AG10803 (cell line): ENCODE measurements at regions not wholly inside any gene's neighbourhood (a gene's known extent, or its start where the extent isn't known, plus 50 kb on each side); places are given as distances from the start of the nearest gene placed in this dataset.

ENCODE experiments used
- DNase-seq: peaks from one replicate; pipeline ENCODE4 v3.0.0; 2010; ENCODE audit warnings: low read depth
- H3K4me3 ChIP-seq: 2 replicates; pipeline ENCODE4 v1.5.1; 2011; ENCODE audit warnings: mild to moderate bottlenecking, low read length, control low read depth
- TF ChIP-seq, protein P1 (sequence below): conservative IDR thresholded peaks from 2 replicates; pipeline ENCODE4 v1.5.1; 2011; ENCODE audit warnings: mild to moderate bottlenecking, low read length, control low read depth, inconsistent platforms

DNA sequence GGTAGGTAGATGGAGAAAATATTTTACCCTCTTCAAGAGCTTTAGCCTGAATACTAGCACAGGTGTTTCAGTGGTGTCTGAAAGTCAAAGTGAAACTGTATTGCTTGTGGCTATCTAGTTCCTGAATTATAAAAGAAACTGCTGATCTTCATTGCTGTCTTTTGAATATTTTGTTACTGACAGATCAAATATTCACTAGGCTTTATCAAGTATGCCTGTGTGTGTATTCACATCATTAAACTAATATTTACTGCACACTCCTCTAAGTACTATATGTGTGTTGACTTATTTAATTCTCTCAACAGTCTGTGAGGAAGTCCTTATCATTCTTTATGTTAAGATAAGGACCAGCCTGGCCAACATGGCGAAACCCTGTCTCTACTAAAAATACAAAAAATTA is 139.6 kb downstream of the SOCS6 start:
- TF ChIP-seq, protein P1, sequence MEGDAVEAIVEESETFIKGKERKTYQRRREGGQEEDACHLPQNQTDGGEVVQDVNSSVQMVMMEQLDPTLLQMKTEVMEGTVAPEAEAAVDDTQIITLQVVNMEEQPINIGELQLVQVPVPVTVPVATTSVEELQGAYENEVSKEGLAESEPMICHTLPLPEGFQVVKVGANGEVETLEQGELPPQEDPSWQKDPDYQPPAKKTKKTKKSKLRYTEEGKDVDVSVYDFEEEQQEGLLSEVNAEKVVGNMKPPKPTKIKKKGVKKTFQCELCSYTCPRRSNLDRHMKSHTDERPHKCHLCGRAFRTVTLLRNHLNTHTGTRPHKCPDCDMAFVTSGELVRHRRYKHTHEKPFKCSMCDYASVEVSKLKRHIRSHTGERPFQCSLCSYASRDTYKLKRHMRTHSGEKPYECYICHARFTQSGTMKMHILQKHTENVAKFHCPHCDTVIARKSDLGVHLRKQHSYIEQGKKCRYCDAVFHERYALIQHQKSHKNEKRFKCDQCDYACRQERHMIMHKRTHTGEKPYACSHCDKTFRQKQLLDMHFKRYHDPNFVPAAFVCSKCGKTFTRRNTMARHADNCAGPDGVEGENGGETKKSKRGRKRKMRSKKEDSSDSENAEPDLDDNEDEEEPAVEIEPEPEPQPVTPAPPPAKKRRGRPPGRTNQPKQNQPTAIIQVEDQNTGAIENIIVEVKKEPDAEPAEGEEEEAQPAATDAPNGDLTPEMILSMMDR: no peak
- no peak for DNase-seq
- H3K4me3 ChIP-seq: no peak overlapping the region

DNA sequence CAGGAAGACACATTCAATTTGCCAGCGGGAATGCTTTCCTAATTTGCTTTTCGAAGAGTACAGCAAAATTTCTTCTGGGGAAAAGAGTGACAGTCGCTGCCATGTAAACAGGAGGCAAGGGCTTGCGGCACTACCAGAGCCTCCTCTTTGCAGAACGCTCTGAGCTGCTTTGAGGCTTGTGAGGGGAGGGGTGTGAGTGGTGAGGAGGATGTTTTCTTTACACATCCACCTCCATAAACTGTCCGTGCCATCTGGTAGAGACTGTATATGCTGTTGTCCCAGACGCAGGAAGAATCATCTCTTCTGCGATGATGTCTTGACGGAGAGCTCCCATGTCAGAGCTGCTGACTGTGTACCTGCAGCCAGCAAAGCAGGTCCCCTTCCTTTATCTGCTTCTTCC is 138.0 kb downstream of the SOCS6 start:
- H3K4me3 ChIP-seq: no peak overlapping the region
- DNase-seq: no peak
- TF ChIP-seq, protein P1: no peak

DNA sequence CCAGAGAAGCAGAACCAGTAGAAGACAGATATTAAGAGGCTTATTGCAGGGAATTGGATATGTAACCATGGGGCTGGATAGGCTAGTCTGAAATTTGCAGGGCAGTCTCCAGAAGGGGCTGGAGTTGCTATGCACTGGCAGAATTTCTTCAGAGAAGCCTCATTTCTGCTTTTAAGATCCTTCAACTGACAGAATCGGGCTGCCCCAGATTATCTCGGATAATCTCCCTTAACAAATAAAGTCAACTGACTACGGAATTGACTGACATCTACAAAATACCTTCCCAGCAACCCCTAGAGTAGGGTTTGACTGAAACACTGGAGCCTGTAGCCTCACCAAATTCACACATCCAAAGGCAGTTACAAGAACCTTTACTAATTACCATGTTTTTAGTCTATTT is 136.4 kb downstream of the SOCS6 start:
- H3K4me3 ChIP-seq: no peak overlapping the region
- DNase-seq: no peak
- TF ChIP-seq, protein P1: no peak

DNA sequence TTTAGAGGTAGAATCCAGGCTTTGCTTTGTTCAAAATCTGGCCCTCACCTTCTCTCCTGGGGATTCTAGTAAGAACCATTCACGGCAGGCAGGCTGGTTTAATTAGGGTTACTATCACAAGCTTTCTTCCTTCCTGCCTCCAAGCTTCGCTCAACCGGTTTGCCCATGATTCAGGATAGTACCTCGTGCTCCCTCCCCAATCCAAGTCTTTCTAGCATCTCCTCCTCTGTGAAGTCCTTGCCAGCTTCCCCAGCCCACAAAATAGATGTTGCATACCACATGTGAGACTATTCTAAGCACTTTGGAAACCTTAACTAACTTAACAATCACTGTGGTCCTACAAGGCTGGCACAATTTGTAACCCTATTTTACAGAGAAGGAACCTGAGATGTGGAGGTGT is 135.1 kb downstream of the SOCS6 start:
- no peak overlapping the region for H3K4me3 ChIP-seq
- DNase-seq: peak; percentile 77
- TF ChIP-seq, protein P1: no peak

DNA sequence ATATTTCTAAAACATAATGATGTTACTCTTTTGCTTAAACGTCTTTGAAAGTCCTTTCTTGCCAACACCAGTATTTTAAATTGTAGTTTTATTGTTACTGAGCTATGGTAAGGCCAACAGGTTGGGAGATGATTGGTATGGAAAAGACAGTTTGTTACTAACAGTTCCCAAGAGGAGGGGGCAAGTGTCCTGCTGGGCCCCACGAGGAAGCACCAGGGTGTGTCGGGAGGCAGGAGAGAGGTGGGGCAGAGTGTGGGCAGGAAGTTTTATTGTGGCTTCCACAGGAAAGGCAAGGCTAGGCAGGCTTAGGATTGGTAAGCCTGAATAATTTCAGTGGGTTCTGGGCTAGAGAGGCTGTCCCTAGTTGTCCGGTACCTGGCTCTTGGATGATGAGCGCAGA is 134.3 kb downstream of the SOCS6 start:
- TF ChIP-seq, protein P1: no peak
- no peak overlapping the region for H3K4me3 ChIP-seq
- no peak for DNase-seq

DNA sequence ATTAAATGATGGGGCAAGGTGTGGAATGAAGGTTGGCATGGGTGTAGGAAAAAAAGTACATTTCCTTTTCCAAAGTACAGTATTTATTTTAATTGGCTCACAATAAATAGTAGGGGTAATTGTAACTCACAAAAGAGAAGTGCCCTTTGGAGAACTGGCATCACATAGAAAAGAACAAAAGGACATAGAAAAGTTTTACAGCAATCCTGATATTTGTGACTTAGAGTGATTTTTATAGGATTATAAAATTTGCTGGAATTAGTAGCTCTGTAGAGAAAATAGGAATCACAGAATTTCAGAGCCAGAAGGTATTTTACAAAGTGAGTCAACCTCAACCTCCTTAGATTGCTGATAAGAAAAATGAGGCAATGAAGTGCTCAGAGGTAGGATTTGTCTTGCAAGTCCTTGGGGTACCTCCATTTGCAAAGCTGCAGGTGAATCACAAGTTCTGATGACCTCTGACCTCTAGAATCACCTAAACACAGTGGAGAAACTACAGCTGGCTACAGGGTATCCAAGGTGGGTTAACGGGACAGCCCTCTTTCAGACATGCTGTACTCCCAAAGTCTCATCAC is 133.6 kb downstream of the SOCS6 start:
- TF ChIP-seq, protein P1: no peak
- H3K4me3 ChIP-seq: no peak overlapping the region
- no peak for DNase-seq

DNA sequence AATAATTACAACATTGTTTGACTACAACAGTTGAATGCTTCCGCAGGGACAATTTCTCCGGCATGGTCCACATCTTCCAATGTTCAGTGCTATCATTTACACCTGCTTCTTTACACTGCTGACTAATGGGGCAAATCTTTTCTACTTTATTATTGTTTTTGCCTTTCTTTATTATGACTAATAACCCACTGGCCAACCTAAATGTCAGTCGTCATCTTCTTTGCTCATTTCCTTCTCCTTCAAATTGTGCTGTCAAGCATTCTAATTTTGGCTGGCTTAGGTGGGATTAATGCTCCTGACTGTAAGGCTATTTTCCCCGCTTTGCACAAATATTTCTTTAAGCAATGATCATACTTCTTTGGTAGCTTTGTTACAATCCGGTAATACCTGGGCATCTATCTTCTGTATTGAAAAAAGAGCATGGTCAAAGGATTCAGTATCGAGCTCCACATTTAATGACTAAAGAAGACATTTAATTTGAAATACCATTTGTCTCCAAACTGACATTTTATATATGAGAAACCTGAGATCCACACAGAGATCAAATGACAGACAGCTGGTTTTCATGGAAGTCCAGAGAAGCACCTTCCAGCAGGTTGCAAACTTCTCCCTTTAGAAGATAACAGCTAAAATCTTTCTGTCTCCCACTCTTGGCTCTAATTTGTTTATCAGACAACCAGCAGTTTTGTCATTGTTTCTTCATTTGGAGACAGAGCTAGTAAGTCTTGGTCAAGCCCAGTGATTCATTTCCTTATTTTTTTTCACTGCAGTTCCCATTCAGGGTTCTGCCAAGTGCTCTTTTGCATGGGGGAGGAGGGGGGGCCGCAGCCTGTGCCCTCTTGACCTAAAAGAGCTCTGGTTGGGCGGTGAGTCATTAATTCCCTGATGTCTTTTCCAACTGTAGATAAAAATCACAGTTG is 132.9 kb downstream of the SOCS6 start:
- TF ChIP-seq, protein P1: no peak
- peak; percentile 94 for DNase-seq
- H3K4me3 ChIP-seq: no peak overlapping the region
